HUES64 (cell line): ENCODE measurements at regions not wholly inside any gene's neighbourhood (a gene's known extent, or its start where the extent isn't known, plus 50 kb on each side); places are given as distances from the start of the nearest gene placed in this dataset.

ENCODE experiments used
- H3K27ac ChIP-seq: 2 replicates; pipeline ENCODE4 v1.7.0; 2013; ENCODE audit warnings: low read depth, low read length, inconsistent platforms
- H3K27me3 ChIP-seq: 2 replicates; pipeline ENCODE4 v1.6.1; 2013; ENCODE audit warnings: mild to moderate bottlenecking, low read length; ENCODE audit not compliant: insufficient read depth
- H3K36me3 ChIP-seq: 2 replicates; pipeline ENCODE4 v1.6.1; 2013; ENCODE audit warnings: mild to moderate bottlenecking, low read length; ENCODE audit not compliant: insufficient read depth
- H3K4me1 ChIP-seq: 2 replicates; pipeline ENCODE4 v1.6.1; 2013; ENCODE audit warnings: mild to moderate bottlenecking, low read length, moderate library complexity; ENCODE audit not compliant: insufficient read depth
- H3K4me3 ChIP-seq: 2 replicates; pipeline ENCODE4 v1.5.1; 2013; ENCODE audit warnings: mild to moderate bottlenecking, low read length, moderate library complexity
- H3K9ac ChIP-seq: 2 replicates; pipeline ENCODE4 v1.6.1; 2013; ENCODE audit warnings: mild to moderate bottlenecking, low read depth, low read length
- H3K9me3 ChIP-seq: 2 replicates; pipeline ENCODE4 v1.6.1; 2013; ENCODE audit warnings: low read depth, low read length; ENCODE audit not compliant: insufficient read depth
- WGBS: fragments of 150-250, 120-280 bp; methylation state at CpG from one replicate; pipeline ENCODE4 v1.1.7; 2013; ENCODE audit warnings: missing lambda C conversion rate; 5-methylcytosine and 5-hydroxymethylcytosine counted together

- Histone ChIP-seq H3K36me3 (no peaks in the 10 kb centered on the region), H3K9me3 (peaks cover 23% of the 10 kb centered on the region), H3K4me1 (no peaks in the 10 kb centered on the region), H3K4me3 (no peak overlapping the region), H3K9ac (no peak overlapping the region), H3K27me3 (peaks cover 9% of the 10 kb centered on the region), H3K27ac (no peak overlapping the region)
- 82% methylated on average over 2 of the region's 3 CpGs for WGBS
Measured at GRCh38 chr12:125775507-125775906, 710.3 kb downstream of the AACS start.

DNA sequence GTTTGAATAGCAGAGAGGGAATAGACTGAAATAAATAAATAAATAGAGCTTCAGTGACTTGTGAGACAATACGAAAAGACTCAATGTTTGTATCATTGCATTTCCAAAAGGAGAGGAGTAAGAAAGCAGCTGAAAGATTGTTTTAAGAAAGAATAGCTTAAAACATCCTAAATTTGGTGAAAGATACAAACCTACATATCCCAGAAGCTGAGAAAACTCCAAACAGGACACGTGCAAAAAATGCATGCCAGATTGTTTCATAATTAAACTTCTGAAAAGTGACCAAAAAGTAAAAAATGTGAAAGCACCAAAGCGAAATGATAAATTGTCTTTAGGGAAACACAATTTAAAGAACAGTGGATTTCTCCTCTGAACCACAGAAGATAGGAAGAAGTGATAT, 711.0 kb downstream of the AACS start:
- Histone ChIP-seq H3K4me3 (no peak overlapping the region), H3K9ac (no peak overlapping the region), H3K4me1 (no peaks in the 10 kb centered on the region), H3K27ac (no peak overlapping the region), H3K36me3 (no peaks in the 10 kb centered on the region), H3K27me3 (peaks cover 9% of the 10 kb centered on the region), H3K9me3 (peaks cover 23% of the 10 kb centered on the region)
- 57% methylated on average over 3 of the region's 3 CpGs for WGBS

DNA sequence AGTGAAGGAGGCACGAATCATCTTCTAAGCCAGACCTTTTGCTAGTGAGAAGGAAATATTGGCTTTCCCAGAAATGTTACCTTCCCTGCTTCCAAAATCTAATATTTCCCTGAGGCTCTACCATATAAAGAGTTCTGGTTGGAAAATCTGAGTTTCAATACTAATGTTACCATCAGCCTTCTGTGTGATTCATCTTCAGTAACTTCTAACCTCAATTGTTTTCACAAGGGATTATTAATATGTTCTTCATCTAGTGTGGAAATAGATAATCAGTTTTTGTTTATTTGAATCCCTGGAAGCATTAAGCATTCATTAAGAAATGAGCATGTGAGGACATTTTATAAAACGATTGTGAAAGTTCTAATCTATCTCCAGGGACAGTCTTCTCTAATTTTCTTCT, 720.9 kb downstream of the AACS start:
- no peaks in the 10 kb centered on the region for H3K36me3 ChIP-seq
- H3K4me3 ChIP-seq: no peak overlapping the region
- no peak overlapping the region for H3K27ac ChIP-seq
- 68% methylated on average over 2 of the region's 2 CpGs for WGBS
- no peaks in the 10 kb centered on the region for H3K4me1 ChIP-seq
- no peak overlapping the region for H3K9ac ChIP-seq
- H3K27me3 ChIP-seq: no peaks in the 10 kb centered on the region
- H3K9me3 ChIP-seq: peaks cover 19% of the 10 kb centered on the region

GRCh38 chr12:125794401-125794800, 729.2 kb downstream of the AACS start:
- Histone ChIP-seq H3K27me3 (no peaks in the 10 kb centered on the region), H3K36me3 (no peaks in the 10 kb centered on the region), H3K4me3 (no peak overlapping the region), H3K4me1 (no peaks in the 10 kb centered on the region), H3K9ac (no peak overlapping the region), H3K27ac (no peak overlapping the region), H3K9me3 (peaks cover 35% of the 10 kb centered on the region)
- 78% methylated on average over 3 of the region's 3 CpGs for WGBS

- Histone ChIP-seq H3K4me3 (no peak overlapping the region), H3K27ac (no peak overlapping the region), H3K9me3 (peaks cover 14% of the 10 kb centered on the region; the same call in 1 of the 2 replicates), H3K36me3 (no peaks in the 10 kb centered on the region), H3K4me1 (no peaks in the 10 kb centered on the region), H3K9ac (no peak overlapping the region), H3K27me3 (no peaks in the 10 kb centered on the region)
- WGBS: 67% methylated on average over 4 of the region's 4 CpGs
Measured at GRCh38 chr12:125797421-125798175, 732.4 kb downstream of the AACS start.

GRCh38 chr12:125804660-125805059, 739.4 kb downstream of the AACS start:
- Histone ChIP-seq H3K4me3 (no peak overlapping the region), H3K9ac (no peak overlapping the region), H3K4me1 (no peaks in the 10 kb centered on the region), H3K27me3 (no peaks in the 10 kb centered on the region), H3K36me3 (no peaks in the 10 kb centered on the region), H3K27ac (no peak overlapping the region), H3K9me3 (peaks cover 29% of the 10 kb centered on the region; the same call in 1 of the 2 replicates)
- WGBS: 85% methylated on average over 7 of the region's 7 CpGs

DNA sequence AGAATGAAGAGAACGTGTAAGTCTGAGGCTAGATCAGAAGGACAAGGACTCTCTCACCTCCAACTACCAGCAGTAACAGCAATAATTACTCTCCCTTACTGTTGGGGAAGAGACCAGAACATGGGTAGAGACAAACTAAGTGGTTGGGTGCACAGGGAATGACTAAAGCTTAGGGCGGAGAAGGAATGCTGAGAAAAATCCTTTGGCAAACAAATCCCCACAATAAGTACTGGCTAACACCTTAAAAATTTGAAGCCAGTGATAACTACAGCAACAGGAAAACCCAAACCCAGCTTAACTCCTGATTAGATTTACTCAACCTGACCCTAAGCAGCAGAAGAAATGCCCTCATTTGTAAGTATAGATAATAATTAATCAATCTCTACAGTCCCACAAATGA, 759.0 kb downstream of the AACS start:
- Histone ChIP-seq H3K4me1 (no peaks in the 10 kb centered on the region), H3K27ac (no peak overlapping the region), H3K27me3 (no peaks in the 10 kb centered on the region), H3K36me3 (no peaks in the 10 kb centered on the region), H3K9ac (no peak overlapping the region), H3K4me3 (no peak overlapping the region), H3K9me3 (peaks cover 58% of the 10 kb centered on the region)
- WGBS: 90% methylated on average over 2 of the region's 2 CpGs

DNA sequence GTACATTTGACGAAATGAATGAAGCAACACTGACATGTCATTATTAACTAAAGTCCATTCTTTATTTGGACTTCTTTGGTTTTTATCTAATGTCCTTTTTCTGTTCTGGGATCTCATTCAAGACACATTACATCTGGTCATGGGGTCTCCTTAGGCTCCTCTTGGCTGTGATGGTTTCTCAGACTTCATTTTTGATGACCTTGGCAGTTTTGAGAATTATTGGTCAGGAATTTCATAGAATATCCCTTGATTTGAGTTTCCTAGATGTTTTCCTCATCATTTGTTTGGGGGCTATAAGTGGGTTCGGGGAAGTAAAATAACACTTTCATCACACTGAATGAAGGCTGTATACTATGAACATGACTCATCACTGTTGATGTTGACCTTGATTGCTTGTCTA, 770.6 kb downstream of the AACS start:
- Histone ChIP-seq H3K27ac (no peak overlapping the region), H3K4me3 (no peak overlapping the region), H3K9ac (no peak overlapping the region), H3K4me1 (no peaks in the 10 kb centered on the region), H3K27me3 (no peaks in the 10 kb centered on the region), H3K9me3 (peaks cover 15% of the 10 kb centered on the region), H3K36me3 (no peaks in the 10 kb centered on the region)
- no CpG with 5 or more reads among the region's 2 CpGs for WGBS

GRCh38 chr12:125836647-125837046, 771.4 kb downstream of the AACS start:
- Histone ChIP-seq H3K9me3 (peaks cover 9% of the 10 kb centered on the region), H3K27ac (no peak overlapping the region), H3K36me3 (no peaks in the 10 kb centered on the region), H3K4me1 (no peaks in the 10 kb centered on the region), H3K27me3 (no peaks in the 10 kb centered on the region), H3K9ac (no peak overlapping the region), H3K4me3 (no peak overlapping the region)
- WGBS: 56% methylated on average over 2 of the region's 2 CpGs

GRCh38 chr12:125841332-125841731, 776.1 kb downstream of the AACS start:
- Histone ChIP-seq H3K27ac (no peak overlapping the region), H3K4me1 (no peaks in the 10 kb centered on the region), H3K9ac (no peak overlapping the region), H3K36me3 (no peaks in the 10 kb centered on the region), H3K4me3 (no peak overlapping the region), H3K27me3 (no peaks in the 10 kb centered on the region), H3K9me3 (peaks cover 10% of the 10 kb centered on the region; the same call in 1 of the 2 replicates)
- 85% methylated on average over 7 of the region's 7 CpGs for WGBS

DNA sequence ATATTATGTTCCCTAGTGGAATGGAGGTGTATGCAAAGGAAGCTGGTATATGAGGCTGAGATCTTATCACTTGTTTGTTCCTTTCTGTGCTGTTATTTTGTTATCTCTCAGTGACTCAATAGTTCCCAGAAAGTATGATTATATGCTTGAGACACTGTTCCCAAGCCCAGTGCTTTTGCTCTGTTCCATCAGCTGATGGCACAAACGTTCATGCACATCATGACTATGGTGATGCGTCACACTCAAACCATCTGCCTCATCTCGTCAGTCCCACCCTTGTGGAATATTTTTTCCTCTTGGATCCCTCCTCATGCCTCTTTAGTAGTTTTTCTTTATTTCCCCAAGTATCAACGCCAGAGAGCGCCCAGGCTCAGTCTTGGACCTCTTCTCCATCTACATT, 786.9 kb downstream of the AACS start:
- 58% methylated on average over 5 of the region's 5 CpGs for WGBS
- Histone ChIP-seq H3K36me3 (no peaks in the 10 kb centered on the region), H3K4me3 (no peak overlapping the region), H3K9me3 (peaks cover 31% of the 10 kb centered on the region), H3K9ac (no peak overlapping the region), H3K27me3 (no peaks in the 10 kb centered on the region), H3K4me1 (no peaks in the 10 kb centered on the region), H3K27ac (no peak overlapping the region)

GRCh38 chr12:125852679-125853078, 787.4 kb downstream of the AACS start:
- H3K27ac ChIP-seq: no peak overlapping the region
- no peak overlapping the region for H3K9ac ChIP-seq
- WGBS: 91% methylated on average over 2 of the region's 2 CpGs
- no peaks in the 10 kb centered on the region for H3K4me1 ChIP-seq
- no peaks in the 10 kb centered on the region for H3K36me3 ChIP-seq
- no peaks in the 10 kb centered on the region for H3K27me3 ChIP-seq
- no peak overlapping the region for H3K4me3 ChIP-seq
- H3K9me3 ChIP-seq: peaks cover 25% of the 10 kb centered on the region
